ENCODE measurements at regions not wholly inside any gene's neighbourhood (a gene's known extent, or its start where the extent isn't known, plus 50 kb on each side); places are given as distances from the start of the nearest gene placed in this dataset.

GRCh38 chr15:62452026-62452425, 286.9 kb upstream of the C2CD4B start:
- Histone ChIP-seq H3K4me3 (ENCODE audit: low read length) (no peak overlapping the region), H3K36me3 (ENCODE audit: control insufficient read depth, insufficient read depth, low read length) (no peaks in the 10 kb centered on the region), H3K4me1 (ENCODE audit: control insufficient read depth, insufficient read depth, low read length) (peaks cover 8% of the 10 kb centered on the region; the same call in 1 of the 2 replicates), H3K9me3 (ENCODE audit: control insufficient read depth, insufficient read depth, low read length) (no peaks in the 10 kb centered on the region), H3K27me3 (ENCODE audit: control insufficient read depth, insufficient read depth, low read length) (no peaks in the 10 kb centered on the region), H3K27ac (ENCODE audit: low read length) (no peak overlapping the region)
- WGBS (ENCODE audit: insufficient coverage, insufficient read length) = no CpG with 5 or more reads among the region's 9 CpGs
- no peak for DNase-seq (ENCODE audit: low read depth, low spot score)

- Histone ChIP-seq H3K27me3 (ENCODE audit: control insufficient read depth, insufficient read depth, low read length) (no peaks in the 10 kb centered on the region), H3K4me3 (ENCODE audit: low read length) (no peak overlapping the region), H3K9me3 (ENCODE audit: control insufficient read depth, insufficient read depth, low read length) (no peaks in the 10 kb centered on the region), H3K36me3 (ENCODE audit: control insufficient read depth, insufficient read depth, low read length) (no peaks in the 10 kb centered on the region), H3K27ac (ENCODE audit: low read length) (no peak overlapping the region), H3K4me1 (ENCODE audit: control insufficient read depth, insufficient read depth, low read length) (peaks cover 8% of the 10 kb centered on the region; the same call in 1 of the 2 replicates)
- whole genome bisulfite sequencing (ENCODE audit: insufficient coverage, insufficient read length) = no CpG with 5 or more reads among the region's 4 CpGs
- no peak for DNase-seq (ENCODE audit: low read depth, low spot score)
These were observed 287.6 kb upstream of the C2CD4B start for GRCh38 chr15:62452667-62453066.

GRCh38 chr15:62453375-62453774, 288.3 kb upstream of the C2CD4B start:
- no peak for DNase-seq (ENCODE audit: low read depth, low spot score)
- WGBS (ENCODE audit: insufficient coverage, insufficient read length) = no CpG with 5 or more reads among the region's 3 CpGs
- no peak overlapping the region for H3K4me3 ChIP-seq (ENCODE audit: low read length)
- H3K9me3 ChIP-seq (ENCODE audit: control insufficient read depth, insufficient read depth, low read length) = no peaks in the 10 kb centered on the region
- H3K27me3 ChIP-seq (ENCODE audit: control insufficient read depth, insufficient read depth, low read length) = no peaks in the 10 kb centered on the region
- peaks cover 6% of the 10 kb centered on the region; the same call in 1 of the 2 replicates for H3K4me1 ChIP-seq (ENCODE audit: control insufficient read depth, insufficient read depth, low read length)
- H3K36me3 ChIP-seq (ENCODE audit: control insufficient read depth, insufficient read depth, low read length) = no peaks in the 10 kb centered on the region
- no peak overlapping the region for H3K27ac ChIP-seq (ENCODE audit: low read length)

GRCh38 chr15:62453981-62454380, 288.9 kb upstream of the C2CD4B start:
- Histone ChIP-seq H3K27ac (ENCODE audit: low read length) (no peak overlapping the region), H3K36me3 (ENCODE audit: control insufficient read depth, insufficient read depth, low read length) (no peaks in the 10 kb centered on the region), H3K9me3 (ENCODE audit: control insufficient read depth, insufficient read depth, low read length) (no peaks in the 10 kb centered on the region), H3K27me3 (ENCODE audit: control insufficient read depth, insufficient read depth, low read length) (no peaks in the 10 kb centered on the region), H3K4me3 (ENCODE audit: low read length) (no peak overlapping the region), H3K4me1 (ENCODE audit: control insufficient read depth, insufficient read depth, low read length) (peaks cover 6% of the 10 kb centered on the region; the same call in 1 of the 2 replicates)
- WGBS (ENCODE audit: insufficient coverage, insufficient read length) = no CpG with 5 or more reads among the region's 5 CpGs
- no peak for DNase-seq (ENCODE audit: low read depth, low spot score)

- Histone ChIP-seq H3K27ac (ENCODE audit: low read length) (no peak overlapping the region), H3K4me3 (ENCODE audit: low read length) (no peak overlapping the region)
- no CpG with 5 or more reads among the region's 6 CpGs for WGBS (ENCODE audit: insufficient coverage, insufficient read length)
These were observed 289.6 kb upstream of the C2CD4B start for GRCh38 chr15:62454567-62455172.

GRCh38 chr15:62455441-62455921, 290.4 kb upstream of the C2CD4B start:
- H3K27me3 ChIP-seq (ENCODE audit: control insufficient read depth, insufficient read depth, low read length) = no peaks in the 10 kb centered on the region
- no peak for DNase-seq (ENCODE audit: low read depth, low spot score)
- H3K27ac ChIP-seq (ENCODE audit: low read length) = no peak overlapping the region
- WGBS (ENCODE audit: insufficient coverage, insufficient read length) = no CpG with 5 or more reads among the region's 12 CpGs
- no peaks in the 10 kb centered on the region for H3K36me3 ChIP-seq (ENCODE audit: control insufficient read depth, insufficient read depth, low read length)
- H3K4me3 ChIP-seq (ENCODE audit: low read length) = no peak overlapping the region
- H3K9me3 ChIP-seq (ENCODE audit: control insufficient read depth, insufficient read depth, low read length) = no peaks in the 10 kb centered on the region
- H3K4me1 ChIP-seq (ENCODE audit: control insufficient read depth, insufficient read depth, low read length) = peaks cover 6% of the 10 kb centered on the region; the same call in 1 of the 2 replicates

More at GRCh38 chr15:62454567-62455172, 289.6 kb upstream of the C2CD4B start:
- Histone ChIP-seq H3K27me3 (ENCODE audit: control insufficient read depth, insufficient read depth, low read length) (no peaks in the 10 kb centered on the region), H3K9me3 (ENCODE audit: control insufficient read depth, insufficient read depth, low read length) (no peaks in the 10 kb centered on the region), H3K4me1 (ENCODE audit: control insufficient read depth, insufficient read depth, low read length) (peaks cover 6% of the 10 kb centered on the region; the same call in 1 of the 2 replicates), H3K36me3 (ENCODE audit: control insufficient read depth, insufficient read depth, low read length) (no peaks in the 10 kb centered on the region)
- no peak for DNase-seq (ENCODE audit: low read depth, low spot score)

GRCh38 chr15:62456011-62456920, 291.2 kb upstream of the C2CD4B start:
- Histone ChIP-seq H3K36me3 (ENCODE audit: control insufficient read depth, insufficient read depth, low read length) (no peaks in the 10 kb centered on the region), H3K4me1 (ENCODE audit: control insufficient read depth, insufficient read depth, low read length) (peaks cover 5% of the 10 kb centered on the region; the same call in 1 of the 2 replicates), H3K27me3 (ENCODE audit: control insufficient read depth, insufficient read depth, low read length) (no peaks in the 10 kb centered on the region), H3K4me3 (ENCODE audit: low read length) (no peak overlapping the region), H3K27ac (ENCODE audit: low read length) (no peak overlapping the region), H3K9me3 (ENCODE audit: control insufficient read depth, insufficient read depth, low read length) (no peaks in the 10 kb centered on the region)
- DNase-seq (ENCODE audit: low read depth, low spot score) = no peak
- no CpG with 5 or more reads among the region's 11 CpGs for WGBS (ENCODE audit: insufficient coverage, insufficient read length)

- Histone ChIP-seq H3K27me3 (ENCODE audit: control insufficient read depth, insufficient read depth, low read length) (no peaks in the 10 kb centered on the region), H3K36me3 (ENCODE audit: control insufficient read depth, insufficient read depth, low read length) (no peaks in the 10 kb centered on the region), H3K27ac (ENCODE audit: low read length) (no peak overlapping the region), H3K4me3 (ENCODE audit: low read length) (no peak overlapping the region), H3K4me1 (ENCODE audit: control insufficient read depth, insufficient read depth, low read length) (peaks cover 5% of the 10 kb centered on the region; the same call in 1 of the 2 replicates), H3K9me3 (ENCODE audit: control insufficient read depth, insufficient read depth, low read length) (no peaks in the 10 kb centered on the region)
- no CpG with 5 or more reads among the region's 6 CpGs for WGBS (ENCODE audit: insufficient coverage, insufficient read length)
- no peak for DNase-seq (ENCODE audit: low read depth, low spot score)
These were observed 292.0 kb upstream of the C2CD4B start for GRCh38 chr15:62457100-62457499.

GRCh38 chr15:62459875-62460274, 294.8 kb upstream of the C2CD4B start:
- H3K9me3 ChIP-seq (ENCODE audit: control insufficient read depth, insufficient read depth, low read length) = no peaks in the 10 kb centered on the region
- no peak overlapping the region for H3K4me3 ChIP-seq (ENCODE audit: low read length)
- no CpG with 5 or more reads among the region's 6 CpGs for whole genome bisulfite sequencing (ENCODE audit: insufficient coverage, insufficient read length)
- no peak overlapping the region for H3K27ac ChIP-seq (ENCODE audit: low read length)
- DNase-seq (ENCODE audit: low read depth, low spot score) = no peak
- H3K27me3 ChIP-seq (ENCODE audit: control insufficient read depth, insufficient read depth, low read length) = no peaks in the 10 kb centered on the region
- no peaks in the 10 kb centered on the region for H3K36me3 ChIP-seq (ENCODE audit: control insufficient read depth, insufficient read depth, low read length)
- H3K4me1 ChIP-seq (ENCODE audit: control insufficient read depth, insufficient read depth, low read length) = 0 out of 2 replicates have a peak, but pooled peaks cover 2% of the 10 kb centered on the region

- H3K4me3 ChIP-seq (ENCODE audit: low read length) = no peak overlapping the region
- no CpG with 5 or more reads among the region's 1 CpG for WGBS (ENCODE audit: insufficient coverage, insufficient read length)
- no peak for DNase-seq (ENCODE audit: low read depth, low spot score)
These were observed 297.2 kb upstream of the C2CD4B start for GRCh38 chr15:62462268-62462667.

More at GRCh38 chr15:62462268-62462667, 297.2 kb upstream of the C2CD4B start:
- H3K9me3 ChIP-seq (ENCODE audit: control insufficient read depth, insufficient read depth, low read length) = no peaks in the 10 kb centered on the region
- H3K27me3 ChIP-seq (ENCODE audit: control insufficient read depth, insufficient read depth, low read length) = no peaks in the 10 kb centered on the region
- H3K36me3 ChIP-seq (ENCODE audit: control insufficient read depth, insufficient read depth, low read length) = no peaks in the 10 kb centered on the region
- H3K4me1 ChIP-seq (ENCODE audit: control insufficient read depth, insufficient read depth, low read length) = no peaks in the 10 kb centered on the region; the same call in 1 of the 2 replicates
- no peak overlapping the region for H3K27ac ChIP-seq (ENCODE audit: low read length)
